ENCODE measurements at regions not wholly inside any gene's neighbourhood (a gene's known extent, or its start where the extent isn't known, plus 50 kb on each side); places are given as distances from the start of the nearest gene placed in this dataset.

DNA sequence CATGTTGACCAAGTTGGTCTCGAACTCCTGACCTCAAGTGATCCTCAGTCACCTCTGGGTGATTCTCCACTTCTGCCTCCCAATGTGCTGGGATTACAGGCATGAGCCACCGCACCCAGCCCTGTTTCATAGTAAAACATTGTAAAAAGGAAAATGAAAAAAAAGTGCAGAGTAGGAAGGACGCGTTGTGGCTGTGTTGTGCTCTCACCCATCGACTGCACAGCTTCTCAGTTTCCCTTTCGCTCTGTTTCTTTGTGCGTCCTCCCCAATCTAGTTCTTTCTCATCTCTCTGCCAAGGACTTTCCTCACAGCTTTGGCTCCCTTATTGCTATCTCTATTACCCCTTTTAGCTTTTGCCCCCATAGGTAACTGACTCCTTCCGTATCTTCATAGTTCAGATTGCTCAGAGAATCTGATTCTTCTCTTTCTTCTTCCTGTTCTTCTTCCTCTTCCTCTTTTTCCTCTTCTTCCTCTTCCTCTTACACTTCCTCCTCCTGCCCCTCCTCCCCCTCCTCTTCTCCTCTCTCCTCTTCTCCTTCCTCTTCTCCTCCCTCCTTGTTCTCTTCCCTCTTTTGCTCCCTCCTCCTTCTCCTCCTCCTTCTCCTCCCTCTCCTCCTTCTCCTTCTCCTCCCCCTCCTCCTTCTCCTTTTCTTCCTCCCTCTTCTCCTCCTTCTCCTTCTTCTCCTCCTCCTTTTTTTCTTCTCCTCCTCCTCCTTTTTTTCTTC, 81.1 kb upstream of the VGLL4 start:
- Histone ChIP-seq H2BK5ac (ENCODE audit: low read depth, low read length) (no peak overlapping the region), H2BK120ac (replicated peaks; ENCODE audit: low read depth, low read length) (no peak overlapping the region), H2BK12ac (ENCODE audit: low read depth, low read length) (no peak overlapping the region), H3K4me3 (ENCODE audit: extremely low read depth in 1 of 4, insufficient read depth in 2 of 4, low read depth in 3 of 4, low read length in 4 of 4) (no peak overlapping the region), H3K23ac (ENCODE audit: insufficient read length) (no peak overlapping the region), H3K4me1 (replicated peaks in 1 of 4; ENCODE audit: control insufficient read depth in 3 of 4, insufficient read depth in 4 of 4, low read length in 3 of 4) (peaks cover 0 to 7% (median 4%) of the 10 kb centered on the region in 4 experiments; a peak in 4 of 7 replicates), H3K9ac (replicated peaks in 1 of 4; ENCODE audit: extremely low read depth in 1 of 4, low read depth in 3 of 4, low read length in 3 of 4) (no peak overlapping the region), H4K91ac (replicated peaks; ENCODE audit: insufficient read length, low read length) (no peak overlapping the region), H4K5ac (ENCODE audit: insufficient read length, low read depth, low read length) (no peak overlapping the region), H3K18ac (ENCODE audit: extremely low read depth, low read length) (no peak overlapping the region), H3K36me3 (ENCODE audit: control insufficient read depth in 2 of 4, insufficient read depth in 4 of 4, low read length in 3 of 4) (no peaks in the 10 kb centered on the region), H3K9me3 (ENCODE audit: insufficient read depth in 2 of 2, low read depth in 1 of 2, low read length in 1 of 2) (no peaks in the 10 kb centered on the region), H3K56ac (replicated peaks; ENCODE audit: insufficient read length, low read depth, low read length) (no peak overlapping the region), H2BK20ac (ENCODE audit: low read length) (no peak overlapping the region), H4K20me1 (replicated peaks in 1 of 2; ENCODE audit: control insufficient read depth in 1 of 2, insufficient read depth in 2 of 2, low read length in 2 of 2) (no peaks in the 10 kb centered on the region), H3K4ac (replicated peaks; ENCODE audit: insufficient read length, low read depth, low read length) (no peak overlapping the region), H3K27me3 (replicated peaks in 1 of 4; ENCODE audit: control insufficient read depth in 3 of 4, extremely low read depth in 1 of 4, insufficient read depth in 3 of 4, low read length in 3 of 4) (no peaks in the 10 kb centered on the region), H2BK15ac (ENCODE audit: low read length) (no peak overlapping the region), H3K4me2 (ENCODE audit: insufficient read depth in 1 of 2, low read depth in 2 of 2, low read length in 2 of 2) (no peak overlapping the region), H3K27ac (ENCODE audit: low read depth, low read length) (no peak overlapping the region), H2AFZ (ENCODE audit: low read length) (no peak overlapping the region), H3K79me2 (ENCODE audit: control insufficient read depth in 1 of 2, insufficient read depth in 2 of 2, low read length in 2 of 2) (no peaks in the 10 kb centered on the region), H3K79me1 (ENCODE audit: low read depth, low read length) (no peaks in the 10 kb centered on the region), H2AK5ac (ENCODE audit: low read depth, low read length) (no peak overlapping the region), H4K8ac (ENCODE audit: extremely low read depth, insufficient read depth, low read length) (no peak overlapping the region), H3K14ac (ENCODE audit: insufficient read length) (no peak overlapping the region), H3K23me2 (ENCODE audit: low read depth, low read length) (peaks cover 9% of the 10 kb centered on the region; the same call in 1 of the 2 replicates)
- POLR2A ChIA-PET (ENCODE audit: partially characterized antibody): no interaction called here
- CTCF ChIA-PET (ENCODE audit: partially characterized antibody): interaction anchor here (0.7 kb wide), 1 partner anchor 226 kb away, joined by 3 read pairs; no protein-coding TSS in a partner anchor
- WGBS, 2 experiments (ENCODE audit: extremely low coverage in 1 of 2, insufficient coverage in 1 of 2, insufficient read length in 1 of 2, insufficient replicate concordance in 2 of 2, low coverage in 1 of 2, low lambda C conversion rate in 2 of 2, missing lambda C conversion rate in 1 of 2): 87% methylated on average over 8 of the region's 8 CpGs; no CpG with 5 or more reads in 1 of the 2 experiments
- DNase-seq (ENCODE audit: low read depth in 1 of 2, low spot score in 2 of 2): no peak
- no peak for FAIRE-seq
- TF ChIP-seq TCF12 (IDR thresholded peaks at IDR 0.05; ENCODE audit: low read depth, low read length) (no peak), CBX5 (IDR thresholded peaks at IDR 0.05; ENCODE audit: low read depth, low read length) (no peak), TAF7 (optimal IDR thresholded peaks at IDR 0.05; ENCODE audit: borderline replicate concordance, low read depth, low read length) (no peak), ATF3 (IDR thresholded peaks at IDR 0.05; ENCODE audit: insufficient read depth, low read depth, low read length) (no peak), SP2 (IDR thresholded peaks at IDR 0.05; ENCODE audit: low read length) (no peak), ZNF274 (IDR thresholded peaks at IDR 0.05; ENCODE audit: borderline replicate concordance, extremely low read depth, low read length) (no peak), JUND (IDR thresholded peaks at IDR 0.05; ENCODE audit: low read length) (no peak), FOSL1 (IDR thresholded peaks at IDR 0.05; ENCODE audit: insufficient read depth, low read depth, low read length) (no peak), POU5F1 (IDR thresholded peaks at IDR 0.05; ENCODE audit: low read depth, low read length) (no peak), RNF2 (IDR thresholded peaks at IDR 0.05; ENCODE audit: borderline replicate concordance, low read depth, low read length, missing control alignments, poor library complexity, severe bottlenecking) (no peak), POLR2AphosphoS5 (IDR thresholded peaks at IDR 0.05; ENCODE audit: low read depth, low read length) (no peak)
